GM21825 (cell line): ENCODE measurements at regions not wholly inside any gene's neighbourhood (a gene's known extent, or its start where the extent isn't known, plus 50 kb on each side); places are given as distances from the start of the nearest gene placed in this dataset.

Experiments
- ATAC-seq: cut with Tn5 transposase; IDR thresholded peaks from one replicate; pipeline ENCODE4 v1.9.1; 2021; ENCODE audit warnings: mild to moderate bottlenecking, moderate library complexity; ENCODE audit not compliant: unreplicated experiment

GRCh38 chr22:19620742-19621371 lies 93.4 kb upstream of the SEPTIN5 start:
- ATAC-seq, result no peak

DNA sequence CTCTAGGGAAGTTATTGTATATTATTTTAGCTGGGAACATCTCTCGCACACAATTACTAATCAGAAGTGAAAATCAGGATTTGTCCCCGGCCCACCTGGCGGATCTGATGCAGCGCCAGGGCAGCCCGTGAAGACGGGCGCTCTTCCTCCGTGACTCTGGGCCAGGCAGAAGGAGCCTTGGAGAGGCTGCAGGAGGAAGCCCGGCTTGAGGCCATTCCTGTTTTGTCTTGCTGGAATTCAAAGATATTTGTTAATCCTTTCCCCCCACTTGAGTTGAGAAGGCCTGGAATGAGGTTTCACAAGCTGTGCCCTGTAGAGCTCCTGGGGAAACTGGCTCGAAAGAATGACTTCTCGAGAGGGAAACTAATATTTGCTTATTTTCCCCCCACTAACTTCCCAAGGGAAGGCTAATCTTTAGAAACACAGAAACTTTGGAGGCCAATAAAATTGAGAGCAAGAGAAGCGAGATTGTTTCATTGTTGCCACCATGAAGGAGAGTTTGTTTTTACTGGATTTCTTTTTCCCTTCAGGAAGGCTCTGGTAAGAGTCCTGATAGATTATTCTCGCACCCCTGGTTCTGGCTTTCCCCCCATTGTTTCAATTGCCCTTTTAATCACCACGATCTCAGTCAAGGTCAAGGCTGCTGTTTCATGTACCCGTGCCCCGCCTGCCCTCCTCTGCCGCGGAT lies 92.8 kb upstream of the SEPTIN5 start:
- ATAC-seq, result no peak

DNA sequence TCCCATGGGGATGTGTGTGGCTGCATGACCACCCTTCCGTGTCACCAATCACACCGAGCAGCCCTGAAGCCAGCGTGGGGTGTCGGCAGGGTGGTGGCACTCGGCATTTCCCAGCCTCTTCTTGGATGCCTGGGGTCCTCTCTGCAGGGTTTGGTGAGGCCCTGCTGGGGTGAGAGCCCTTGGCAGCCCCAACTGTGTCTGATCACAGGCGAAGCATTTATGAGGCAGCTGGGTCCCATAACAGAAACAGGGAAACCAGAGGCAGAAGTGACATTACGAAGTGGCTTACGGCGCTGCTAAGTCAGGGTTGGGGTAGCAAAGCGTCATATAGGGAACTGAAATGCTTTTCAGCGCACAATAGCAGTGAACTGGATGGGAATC lies 92.3 kb upstream of the SEPTIN5 start:
- peak; percentile 41 for ATAC-seq

- ATAC-seq, result no peak
Measured at GRCh38 chr22:19625331-19626041, 88.8 kb upstream of the SEPTIN5 start.

- no peak for ATAC-seq
Measured at GRCh38 chr22:19626042-19626587, 88.2 kb upstream of the SEPTIN5 start.

- ATAC-seq, result no peak
Measured at GRCh38 chr22:19626666-19627065, 87.6 kb upstream of the SEPTIN5 start.

DNA sequence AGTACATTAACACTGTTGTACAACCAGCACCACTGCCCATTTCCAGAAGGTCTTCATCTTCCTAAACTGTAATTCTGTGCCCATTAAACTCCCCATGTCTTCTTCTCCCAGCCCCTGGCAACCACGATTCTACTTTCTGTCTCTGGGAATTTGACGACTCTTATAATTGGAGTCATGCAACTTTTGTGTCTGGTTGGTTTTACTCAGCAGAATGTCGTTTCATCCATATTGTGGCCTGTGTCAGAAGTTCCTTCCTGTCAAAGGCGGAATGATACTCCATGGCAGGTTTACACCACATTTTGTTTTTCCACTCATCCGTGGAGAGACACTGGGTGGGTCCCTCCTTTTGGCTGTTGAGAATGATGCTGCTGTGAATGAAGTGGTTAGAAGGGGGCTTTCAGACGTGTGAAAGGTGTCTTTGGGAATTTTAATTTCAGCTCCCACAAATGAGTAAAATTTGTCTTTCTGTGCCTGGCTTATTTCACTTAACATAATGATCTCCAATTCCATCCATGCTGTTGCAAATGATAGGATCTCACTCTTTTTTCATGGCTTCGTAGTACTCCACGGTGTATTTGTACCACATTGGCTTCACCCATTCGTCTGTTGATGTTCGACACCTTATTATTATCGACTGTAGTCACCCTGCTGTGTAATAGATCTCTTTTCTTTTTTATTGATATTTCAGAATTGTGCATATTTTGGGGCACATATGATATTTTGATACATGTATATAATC lies 86.1 kb upstream of the SEPTIN5 start:
- ATAC-seq, result no peak

- no peak for ATAC-seq
Measured at GRCh38 chr22:19629331-19629719, 85.0 kb upstream of the SEPTIN5 start.

GRCh38 chr22:19629720-19630419 lies 84.4 kb upstream of the SEPTIN5 start:
- ATAC-seq, result no peak

- no peak for ATAC-seq
Measured at GRCh38 chr22:19630614-19631013, 83.7 kb upstream of the SEPTIN5 start.

DNA sequence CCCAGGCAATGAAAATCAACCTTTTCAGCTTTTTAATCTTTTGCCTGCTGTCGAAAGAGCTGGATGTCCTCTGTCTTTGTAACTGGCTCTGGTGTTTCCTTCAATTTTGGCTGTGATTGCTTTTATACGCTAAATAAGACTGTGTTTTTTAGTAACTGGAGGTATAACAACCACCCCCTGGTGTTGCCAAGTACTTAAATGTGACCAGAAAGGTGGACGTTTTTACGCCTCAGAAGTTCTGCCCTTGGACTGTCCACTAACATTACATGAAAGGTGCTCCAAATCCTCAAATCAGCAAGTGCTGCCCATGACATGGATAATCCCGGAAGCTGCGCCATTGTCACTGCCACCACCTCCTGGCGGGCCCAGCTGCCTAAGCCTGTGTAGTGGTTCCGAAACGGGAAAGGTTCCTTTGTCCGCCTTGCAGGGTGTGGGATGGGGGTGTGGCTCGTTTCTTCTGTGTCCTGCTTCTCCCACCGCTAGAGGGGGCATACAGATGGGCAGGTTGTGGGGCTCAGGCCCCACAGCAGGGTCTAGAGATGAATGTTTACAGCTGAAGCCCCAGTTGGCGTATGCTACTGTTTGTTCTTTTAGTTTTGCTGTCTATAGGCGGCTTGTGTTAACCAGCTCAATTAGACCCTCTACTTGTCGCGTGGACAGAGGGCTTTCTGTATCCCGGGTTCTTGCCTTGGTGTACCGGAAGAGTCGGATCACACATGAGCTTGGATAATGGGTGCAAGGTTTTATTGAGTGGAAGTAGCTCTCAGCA lies 82.2 kb upstream of the SEPTIN5 start:
- ATAC-seq, result no peak

- ATAC-seq, result no peak
Measured at GRCh38 chr22:19632668-19633148, 81.6 kb upstream of the SEPTIN5 start.

GRCh38 chr22:19634226-19634975 lies 79.9 kb upstream of the SEPTIN5 start:
- ATAC-seq, result no peak

GRCh38 chr22:19635644-19636043 lies 78.7 kb upstream of the SEPTIN5 start:
- no peak for ATAC-seq

GRCh38 chr22:19636696-19637407 lies 77.5 kb upstream of the SEPTIN5 start:
- ATAC-seq, result no peak

- ATAC-seq, result no peak
Measured at GRCh38 chr22:19637408-19638281, 76.7 kb upstream of the SEPTIN5 start.

DNA sequence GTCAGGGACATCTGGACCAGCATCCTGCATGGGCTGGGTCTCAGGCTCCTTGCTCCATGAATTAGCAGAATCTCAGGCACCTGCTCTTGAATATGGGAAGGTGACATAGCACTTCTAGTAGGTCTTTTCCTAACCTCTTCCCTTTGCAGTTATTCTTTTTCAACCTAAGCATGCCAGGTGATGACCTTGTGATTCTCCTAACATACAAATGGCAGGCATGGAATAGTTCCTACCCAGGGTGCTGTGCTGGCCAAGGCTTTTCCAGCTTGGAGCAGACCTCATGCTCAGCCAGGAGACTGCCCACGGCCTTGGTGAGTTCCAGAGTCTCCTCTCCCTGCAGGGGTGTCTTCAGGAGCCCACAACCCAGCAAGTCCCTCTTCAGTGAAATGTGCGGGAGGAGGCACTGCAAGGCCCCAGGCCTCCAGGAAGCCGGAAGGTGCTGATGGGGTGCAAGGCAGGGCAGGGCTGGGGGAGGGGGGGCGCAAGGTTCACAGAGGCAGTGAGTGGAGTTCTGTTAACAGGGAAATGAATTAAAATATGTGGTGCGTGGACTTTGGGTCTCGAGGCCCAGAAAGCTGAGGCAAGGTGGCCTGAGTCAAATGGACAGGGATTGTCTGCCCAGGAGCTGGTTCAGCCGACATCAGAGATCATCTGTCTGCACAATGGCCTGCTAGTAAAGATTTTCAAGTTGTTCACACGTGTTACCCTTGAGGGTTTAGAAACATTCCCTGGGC lies 75.9 kb upstream of the SEPTIN5 start:
- ATAC-seq, result no peak
